CD4-positive, alpha-beta T cell (primary cell): ENCODE measurements at regions not wholly inside any gene's neighbourhood (a gene's known extent, or its start where the extent isn't known, plus 50 kb on each side); places are given as distances from the start of the nearest gene placed in this dataset.

Source experiments
- ATAC-seq: fragments of 200-7000 bp; cut with Tn5 transposase; one replicate; pipeline ENCODE4 v1.10.0; 2022; ENCODE audit warnings: mild to moderate bottlenecking; ENCODE audit not compliant: poor library complexity
- CTCF ChIA-PET: fragments of 350-600 bp; sonication (Branson Sonifier 250); formaldehyde crosslinking; loops from one replicate; lab custom pipeline; 2021; ENCODE audit warnings: antibody characterized with exemption, inconsistent platforms; lab: Charles Lee
- POLR2A ChIA-PET: fragments of 350-600 bp; sonication (Branson Sonifier 250); formaldehyde crosslinking; loops from one replicate; lab custom pipeline; 2021; ENCODE audit warnings: antibody characterized with exemption, inconsistent platforms; lab: Charles Lee
- DNase-seq, 14 experiments: peaks; one replicate each; pipeline ENCODE4 v3.0.0-alpha.2; 2013 to 2020; ENCODE audit warnings: mixed read lengths in 2 of 14
- H3K27ac ChIP-seq, 2 donors: one replicate each; pipeline versions ENCODE4 v1.5.1 to v1.7.0; 2013; ENCODE audit warnings: low read length in 2 of 2, low read depth in 1 of 2, mild to moderate bottlenecking in 1 of 2
- H3K27me3 ChIP-seq, 2 experiments: 1 replicate in 1 of 2; 2 replicates in 1 of 2; pipeline versions ENCODE4 v1.6.1 to v1.7.0; 2013; ENCODE audit warnings: low read length in 2 of 2, control low read depth in 1 of 2, mild to moderate bottlenecking in 1 of 2, moderate library complexity in 1 of 2; ENCODE audit not compliant: insufficient read depth in 2 of 2, control insufficient read depth in 1 of 2
- H3K36me3 ChIP-seq: one replicate; pipeline ENCODE4 v1.6.1; 2013; ENCODE audit warnings: low read length, control low read depth; ENCODE audit not compliant: insufficient read depth
- H3K4me1 ChIP-seq: one replicate; pipeline ENCODE4 v1.6.1; 2013; ENCODE audit warnings: low read length, control low read depth; ENCODE audit not compliant: insufficient read depth
- H3K4me3 ChIP-seq: one replicate; pipeline ENCODE4 v1.5.1; 2013; ENCODE audit warnings: mild to moderate bottlenecking, low read length, moderate library complexity
- H3K9me3 ChIP-seq, 2 experiments: 1 replicate in 1 of 2; 2 replicates in 1 of 2; pipeline versions ENCODE4 v1.6.1 to v1.7.0; 2013; ENCODE audit warnings: low read length in 2 of 2, mild to moderate bottlenecking in 2 of 2, control low read depth in 1 of 2, moderate library complexity in 1 of 2; ENCODE audit not compliant: control insufficient read depth in 1 of 2, insufficient read depth in 1 of 2
- H3K27ac Mint-ChIP-seq: one replicate; pipeline ENCODE4 v1.8.0; 2020; ENCODE audit warnings: mixed read lengths
- H3K27me3 Mint-ChIP-seq: one replicate; pipeline ENCODE4 v1.8.0; 2021; ENCODE audit warnings: mixed read lengths
- H3K36me3 Mint-ChIP-seq: one replicate; pipeline ENCODE4 v1.8.0; 2021; ENCODE audit warnings: low read depth, mixed read lengths
- H3K4me1 Mint-ChIP-seq: one replicate; pipeline ENCODE4 v1.8.0; 2021; ENCODE audit warnings: low read depth, mixed read lengths
- H3K4me3 Mint-ChIP-seq: one replicate; pipeline ENCODE4 v1.8.0; 2020; ENCODE audit warnings: mild to moderate bottlenecking, mixed read lengths
- H3K9me3 Mint-ChIP-seq: one replicate; pipeline ENCODE4 v1.8.0; 2020; ENCODE audit warnings: mixed read lengths
- intact Hi-C, 2 experiments: fragments of 100-400 bp; cut with DNase I in 1 of 2; cut with micrococcal nuclease in 1 of 2; formaldehyde crosslinking; loops; one replicate each; pipeline versions ENCODE4 v1.15.1 to v1.9.0; 2023 to 2025; cut with DNase I, micrococcal nuclease
- TF ChIP-seq, protein P1 (sequence below): fragments of 200-600 bp; IDR thresholded peaks from one replicate; pipeline ENCODE4 v1.8.0; 2022; ENCODE audit warnings: antibody characterized with exemption, mild to moderate bottlenecking

GRCh38 chr1:55418208-55419000, 203.2 kb upstream of the USP24 start:
- Histone ChIP-seq H3K4me1 (no peaks in the 10 kb centered on the region), H3K9me3 (peaks cover 0 to 4% of the 10 kb centered on the region in 2 experiments), H3K36me3 (no peaks in the 10 kb centered on the region), H3K4me3 (no peak overlapping the region), H3K27ac (no peak overlapping the region), H3K27me3 (peaks cover 3 to 4% of the 10 kb centered on the region in 2 experiments)
- CTCF ChIA-PET: no interaction called here
- Mint-ChIP-seq H3K9me3 (peaks cover 3% of the 10 kb centered on the region), H3K27me3 (peaks cover 28% of the 10 kb centered on the region), H3K4me3 (no peak overlapping the region), H3K27ac (no peak overlapping the region), H3K36me3 (no peaks in the 10 kb centered on the region), H3K4me1 (no peaks in the 10 kb centered on the region)
- DNase-seq (no peak), ATAC-seq (no peak)
- POLR2A ChIA-PET: no interaction called here
- intact Hi-C loops: no loop called here
- TF ChIP-seq, protein P1, sequence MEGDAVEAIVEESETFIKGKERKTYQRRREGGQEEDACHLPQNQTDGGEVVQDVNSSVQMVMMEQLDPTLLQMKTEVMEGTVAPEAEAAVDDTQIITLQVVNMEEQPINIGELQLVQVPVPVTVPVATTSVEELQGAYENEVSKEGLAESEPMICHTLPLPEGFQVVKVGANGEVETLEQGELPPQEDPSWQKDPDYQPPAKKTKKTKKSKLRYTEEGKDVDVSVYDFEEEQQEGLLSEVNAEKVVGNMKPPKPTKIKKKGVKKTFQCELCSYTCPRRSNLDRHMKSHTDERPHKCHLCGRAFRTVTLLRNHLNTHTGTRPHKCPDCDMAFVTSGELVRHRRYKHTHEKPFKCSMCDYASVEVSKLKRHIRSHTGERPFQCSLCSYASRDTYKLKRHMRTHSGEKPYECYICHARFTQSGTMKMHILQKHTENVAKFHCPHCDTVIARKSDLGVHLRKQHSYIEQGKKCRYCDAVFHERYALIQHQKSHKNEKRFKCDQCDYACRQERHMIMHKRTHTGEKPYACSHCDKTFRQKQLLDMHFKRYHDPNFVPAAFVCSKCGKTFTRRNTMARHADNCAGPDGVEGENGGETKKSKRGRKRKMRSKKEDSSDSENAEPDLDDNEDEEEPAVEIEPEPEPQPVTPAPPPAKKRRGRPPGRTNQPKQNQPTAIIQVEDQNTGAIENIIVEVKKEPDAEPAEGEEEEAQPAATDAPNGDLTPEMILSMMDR: no peak

GRCh38 chr1:55416164-55416842, 201.1 kb upstream of the USP24 start:
- H3K9me3 Mint-ChIP-seq: peaks cover 2% of the 10 kb centered on the region
- Histone ChIP-seq H3K36me3 (no peaks in the 10 kb centered on the region), H3K4me1 (no peaks in the 10 kb centered on the region), H3K27me3 (peaks cover 0 to 4% of the 10 kb centered on the region in 2 experiments), H3K4me3 (no peak overlapping the region), H3K9me3 (peaks cover 0 to 4% of the 10 kb centered on the region in 2 experiments), H3K27ac (no peak overlapping the region)
- TF ChIP-seq, protein P1: no peak
- H3K27ac Mint-ChIP-seq: no peak overlapping the region
- no peaks in the 10 kb centered on the region for H3K4me1 Mint-ChIP-seq
- intact Hi-C loops: no loop called here
- DNase-seq (no peak), ATAC-seq (no peak)
- CTCF ChIA-PET: no interaction called here
- POLR2A ChIA-PET: no interaction called here
- H3K36me3 Mint-ChIP-seq: no peaks in the 10 kb centered on the region
- peaks cover 24% of the 10 kb centered on the region for H3K27me3 Mint-ChIP-seq
- H3K4me3 Mint-ChIP-seq: no peak overlapping the region

DNA sequence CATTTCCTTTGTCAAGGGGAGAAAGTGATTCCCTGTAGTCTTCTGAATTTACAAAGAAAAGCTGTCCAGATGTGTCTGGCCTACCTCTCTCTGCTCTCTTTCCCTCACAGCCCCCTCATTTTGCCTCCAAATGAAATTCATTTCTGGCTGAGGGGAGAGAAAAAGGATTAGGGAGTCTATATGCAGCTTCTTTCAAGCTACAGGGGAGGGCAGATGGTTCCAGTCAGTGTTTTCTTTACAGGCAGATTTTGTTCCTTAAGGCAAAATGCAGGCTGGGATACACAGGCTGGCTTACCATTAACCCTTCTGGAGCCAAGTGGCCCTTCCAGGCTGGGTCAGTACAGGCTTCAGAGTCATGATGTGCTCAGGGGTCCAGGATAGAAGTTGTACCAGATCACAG, 198.1 kb upstream of the USP24 start:
- Mint-ChIP-seq H3K4me3 (no peak overlapping the region), H3K27ac (no peak overlapping the region), H3K27me3 (peaks cover 18% of the 10 kb centered on the region), H3K36me3 (no peaks in the 10 kb centered on the region), H3K4me1 (no peaks in the 10 kb centered on the region), H3K9me3 (peaks cover 2% of the 10 kb centered on the region)
- peaks cover 0 to 4% of the 10 kb centered on the region in 2 experiments for H3K27me3 ChIP-seq
- ChIA-PET CTCF (no interaction called here), POLR2A (no interaction called here)
- H3K27ac ChIP-seq: no peak overlapping the region
- H3K4me1 ChIP-seq: no peaks in the 10 kb centered on the region
- no peak overlapping the region for H3K4me3 ChIP-seq
- DNase-seq: no peak
- intact Hi-C loops: no loop called here
- no peak for ATAC-seq
- H3K36me3 ChIP-seq: no peaks in the 10 kb centered on the region
- TF ChIP-seq, protein P1: no peak
- peaks cover 0 to 4% of the 10 kb centered on the region in 2 experiments for H3K9me3 ChIP-seq
